OCI-LY1 (cell line): ENCODE measurements at regions not wholly inside any gene's neighbourhood (a gene's known extent, or its start where the extent isn't known, plus 50 kb on each side); places are given as distances from the start of the nearest gene placed in this dataset.

ENCODE experiments used
- H2AFZ ChIP-seq: fragments of 200-600 bp; sonication (generic), shearing (Covaris generic); 2 replicates; pipeline ENCODE4 v1.6.0; 2014; ENCODE audit warnings: antibody characterized with exemption, mild to moderate bottlenecking, low read length
- H3F3A ChIP-seq: fragments of 200-600 bp; sonication (generic), shearing (Covaris generic); 2 replicates; pipeline ENCODE4 v1.6.0; 2014; ENCODE audit warnings: mild to moderate bottlenecking, antibody characterized with exemption, low read length, moderate library complexity; ENCODE audit not compliant: insufficient read depth
- H3K27ac ChIP-seq: fragments of 200-600 bp; sonication (generic); 2 replicates; pipeline ENCODE4 v1.5.1; 2014; ENCODE audit warnings: low read length, mixed run types, mild to moderate bottlenecking, low read depth; ENCODE audit not compliant: poor library complexity, severe bottlenecking
- H3K27me3 ChIP-seq: fragments of 200-600 bp; sonication (generic); 2 replicates; pipeline ENCODE4 v1.6.0; 2014; ENCODE audit warnings: antibody characterized with exemption, mild to moderate bottlenecking, low read length, moderate library complexity; ENCODE audit not compliant: insufficient read depth
- H3K36me3 ChIP-seq: fragments of 200-600 bp; sonication (generic); 2 replicates; pipeline ENCODE4 v1.6.1; 2014; ENCODE audit warnings: mild to moderate bottlenecking, antibody characterized with exemption, low read length, moderate library complexity, mixed read lengths; ENCODE audit not compliant: insufficient read depth
- H3K4me1 ChIP-seq: fragments of 200-600 bp; sonication (generic); 2 replicates; pipeline ENCODE4 v1.5.1; 2014; ENCODE audit warnings: mild to moderate bottlenecking, low read length, moderate library complexity; ENCODE audit not compliant: insufficient read depth, severe bottlenecking
- H3K4me2 ChIP-seq: fragments of 200-600 bp; sonication (generic), shearing (Covaris generic); 2 replicates; pipeline ENCODE4 v1.6.1; 2014; ENCODE audit warnings: low read length
- H3K4me3 ChIP-seq: fragments of 200-600 bp; sonication (generic); 2 replicates; pipeline ENCODE4 v1.5.1; 2014; ENCODE audit warnings: low read length, low read depth, mild to moderate bottlenecking, mixed read lengths; ENCODE audit not compliant: poor library complexity, severe bottlenecking
- H3K79me2 ChIP-seq: fragments of 200-600 bp; shearing (Covaris generic); 2 replicates; pipeline ENCODE4 v1.6.1; 2016; ENCODE audit warnings: mixed run types, low read length, mixed read lengths; ENCODE audit not compliant: insufficient read depth
- H3K9ac ChIP-seq: fragments of 200-600 bp; sonication (generic), shearing (Covaris generic); 2 replicates; pipeline ENCODE4 v1.6.1; 2014; ENCODE audit warnings: mild to moderate bottlenecking, low read length, mixed read lengths
- H3K9me2 ChIP-seq: fragments of 200-600 bp; sonication (generic), shearing (Covaris generic); 2 replicates; pipeline ENCODE4 v1.6.1; 2014; ENCODE audit warnings: low read depth, mild to moderate bottlenecking, low read length, mixed read lengths
- H3K9me3 ChIP-seq: fragments of 200-600 bp; shearing (Covaris generic); 2 replicates; pipeline ENCODE4 v1.6.1; 2014; ENCODE audit warnings: low read length, mixed read lengths
- H4K20me1 ChIP-seq: fragments of 200-600 bp; sonication (generic), shearing (Covaris generic); 2 replicates; pipeline ENCODE4 v1.6.0; 2016; ENCODE audit warnings: mild to moderate bottlenecking, low read length; ENCODE audit not compliant: insufficient read depth
- EZH2 ChIP-seq: fragments of 200-600 bp; sonication (generic), shearing (Covaris generic); IDR thresholded peaks from 2 replicates; pipeline ENCODE4 v1.8.0; 2017; ENCODE audit warnings: borderline replicate concordance, mixed run types, mild to moderate bottlenecking, antibody characterized with exemption, low read length, moderate library complexity, mixed read lengths
- TF ChIP-seq, protein P1 (sequence below): fragments of 200-600 bp; sonication (generic), shearing (Covaris generic); IDR thresholded peaks from 2 replicates; pipeline ENCODE4 v1.5.1; 2017; ENCODE audit warnings: mild to moderate bottlenecking, antibody characterized with exemption, low read length, moderate library complexity, mixed read lengths

DNA sequence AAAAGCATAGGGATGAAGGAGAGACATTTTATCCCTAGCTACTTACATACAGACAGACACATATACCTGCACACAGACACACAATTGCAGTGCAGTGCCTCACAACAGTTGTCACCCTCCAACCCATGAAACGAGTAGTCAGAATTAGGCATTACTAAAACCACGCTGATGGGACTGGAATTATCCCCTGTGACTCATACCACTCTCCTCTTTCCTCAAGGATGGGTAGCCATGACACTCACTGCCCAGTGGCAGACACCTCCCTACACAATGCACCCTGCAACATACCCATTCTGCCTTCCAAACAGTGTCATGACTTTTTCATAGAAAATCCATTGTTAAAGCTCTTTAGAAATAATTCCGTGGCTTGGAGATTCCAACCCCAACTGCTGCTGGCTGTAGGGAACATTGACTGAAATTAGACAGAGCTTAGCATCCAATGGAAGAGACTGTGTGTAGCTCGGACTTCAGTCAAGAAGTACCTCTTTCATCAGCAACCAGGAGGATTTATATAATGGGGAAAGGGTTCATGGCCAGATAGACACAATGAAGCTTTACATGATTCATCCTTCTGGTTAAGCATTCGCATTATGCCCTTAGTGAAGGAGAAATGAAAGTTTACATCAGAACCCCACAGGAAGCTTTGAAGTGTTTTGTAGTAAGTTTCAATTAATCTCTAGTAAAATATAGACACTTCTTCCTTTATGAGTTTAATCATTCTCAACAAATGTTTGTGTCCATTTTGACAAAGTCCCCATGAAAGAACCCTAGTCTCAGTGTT lies 155.2 kb downstream of the FBXO15 start:
- H3F3A ChIP-seq, result no peaks in the 10 kb centered on the region
- H4K20me1 ChIP-seq, result no peaks in the 10 kb centered on the region
- no peak overlapping the region for H3K4me3 ChIP-seq
- no peak overlapping the region for H3K27ac ChIP-seq
- no peaks in the 10 kb centered on the region for H3K4me1 ChIP-seq
- no peaks in the 10 kb centered on the region for H3K79me2 ChIP-seq
- H2AFZ ChIP-seq, result no peak overlapping the region
- H3K36me3 ChIP-seq, result no peaks in the 10 kb centered on the region
- H3K9me2 ChIP-seq, result no peaks in the 10 kb centered on the region
- TF ChIP-seq EZH2, result no peak
- TF ChIP-seq, protein P1, sequence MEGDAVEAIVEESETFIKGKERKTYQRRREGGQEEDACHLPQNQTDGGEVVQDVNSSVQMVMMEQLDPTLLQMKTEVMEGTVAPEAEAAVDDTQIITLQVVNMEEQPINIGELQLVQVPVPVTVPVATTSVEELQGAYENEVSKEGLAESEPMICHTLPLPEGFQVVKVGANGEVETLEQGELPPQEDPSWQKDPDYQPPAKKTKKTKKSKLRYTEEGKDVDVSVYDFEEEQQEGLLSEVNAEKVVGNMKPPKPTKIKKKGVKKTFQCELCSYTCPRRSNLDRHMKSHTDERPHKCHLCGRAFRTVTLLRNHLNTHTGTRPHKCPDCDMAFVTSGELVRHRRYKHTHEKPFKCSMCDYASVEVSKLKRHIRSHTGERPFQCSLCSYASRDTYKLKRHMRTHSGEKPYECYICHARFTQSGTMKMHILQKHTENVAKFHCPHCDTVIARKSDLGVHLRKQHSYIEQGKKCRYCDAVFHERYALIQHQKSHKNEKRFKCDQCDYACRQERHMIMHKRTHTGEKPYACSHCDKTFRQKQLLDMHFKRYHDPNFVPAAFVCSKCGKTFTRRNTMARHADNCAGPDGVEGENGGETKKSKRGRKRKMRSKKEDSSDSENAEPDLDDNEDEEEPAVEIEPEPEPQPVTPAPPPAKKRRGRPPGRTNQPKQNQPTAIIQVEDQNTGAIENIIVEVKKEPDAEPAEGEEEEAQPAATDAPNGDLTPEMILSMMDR, result no peak
- no peak overlapping the region for H3K9ac ChIP-seq
- no peaks in the 10 kb centered on the region for H3K27me3 ChIP-seq
- no peak overlapping the region for H3K4me2 ChIP-seq
- H3K9me3 ChIP-seq, result no peaks in the 10 kb centered on the region

DNA sequence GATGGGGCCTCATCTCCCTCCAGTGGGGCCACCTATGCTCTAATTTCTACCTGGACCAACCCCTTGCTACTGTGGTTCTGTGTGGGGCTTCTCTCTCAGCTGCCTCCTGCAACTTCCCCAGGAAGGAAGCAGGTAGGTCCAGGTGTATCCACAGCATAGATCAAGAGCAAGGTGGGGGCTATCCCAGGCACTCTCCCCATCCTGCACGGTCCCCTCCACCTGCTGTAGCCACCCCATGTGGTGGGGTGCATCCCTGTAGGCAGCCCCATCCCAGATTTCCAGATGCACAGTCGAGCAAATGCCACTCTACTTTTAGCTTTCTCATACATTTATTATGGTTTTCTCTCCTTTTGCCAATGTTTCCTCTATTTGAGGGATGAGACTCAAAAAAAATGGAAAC lies 156.1 kb downstream of the FBXO15 start:
- H4K20me1 ChIP-seq, result no peaks in the 10 kb centered on the region
- TF ChIP-seq, protein P1, result no peak
- TF ChIP-seq EZH2, result no peak

DNA sequence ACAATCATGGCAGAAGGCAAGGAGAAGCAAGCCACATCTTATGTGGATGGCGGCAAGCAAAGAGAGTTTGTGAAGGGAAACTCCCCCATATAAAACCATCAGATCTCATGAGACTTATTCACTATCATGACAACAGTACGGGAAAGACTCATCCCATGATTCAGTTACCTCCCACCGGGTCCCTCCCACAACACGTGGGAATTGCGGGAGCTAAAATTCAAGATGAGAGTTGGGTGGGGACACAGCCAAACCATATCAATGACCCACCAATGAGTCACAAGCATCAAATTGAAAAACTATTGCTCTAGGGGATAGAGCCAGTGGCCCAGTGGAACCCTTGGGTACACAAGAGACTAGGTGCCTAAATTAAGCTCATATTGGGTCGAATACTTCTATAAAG lies 157.4 kb downstream of the FBXO15 start:
- H3K9me2 ChIP-seq, result no peaks in the 10 kb centered on the region
- no peaks in the 10 kb centered on the region for H3K9me3 ChIP-seq
- H4K20me1 ChIP-seq, result no peaks in the 10 kb centered on the region
- H3K9ac ChIP-seq, result no peak overlapping the region
- H3K4me3 ChIP-seq, result no peak overlapping the region
- H3K27me3 ChIP-seq, result no peaks in the 10 kb centered on the region
- H2AFZ ChIP-seq, result no peak overlapping the region
- H3K36me3 ChIP-seq, result no peaks in the 10 kb centered on the region
- H3K4me2 ChIP-seq, result no peak overlapping the region
- TF ChIP-seq, protein P1, result no peak
- no peak for TF ChIP-seq EZH2
- H3K4me1 ChIP-seq, result no peaks in the 10 kb centered on the region
- no peak overlapping the region for H3K27ac ChIP-seq
- H3F3A ChIP-seq, result no peaks in the 10 kb centered on the region
- no peaks in the 10 kb centered on the region for H3K79me2 ChIP-seq

More for the DNA sequence above, 156.1 kb downstream of the FBXO15 start:
- Histone ChIP-seq H3K36me3 (no peaks in the 10 kb centered on the region), H3K79me2 (no peaks in the 10 kb centered on the region), H3K4me3 (no peak overlapping the region), H3K27me3 (no peaks in the 10 kb centered on the region), H3K27ac (no peak overlapping the region), H3K9me3 (no peaks in the 10 kb centered on the region), H2AFZ (no peak overlapping the region), H3K9ac (no peak overlapping the region), H3K4me1 (no peaks in the 10 kb centered on the region), H3K4me2 (no peak overlapping the region), H3K9me2 (no peaks in the 10 kb centered on the region), H3F3A (no peaks in the 10 kb centered on the region)
